Esophagus muscularis mucosa (tissue), 4 donors: ENCODE measurements at regions not wholly inside any gene's neighbourhood (a gene's known extent, or its start where the extent isn't known, plus 50 kb on each side); places are given as distances from the start of the nearest gene placed in this dataset.

ENCODE experiments used
- DNase-seq: peaks from one replicate; pipeline ENCODE4 v3.0.0-alpha.2; 2017; ENCODE audit errors: extremely low spot score
- H3K27ac ChIP-seq, 4 donors: fragments of 200-600 bp; sonication (generic); replicated peaks in 1 of 4; 1 replicate in 3 of 4; 2 replicates in 1 of 4; pipeline ENCODE4 v1.5.1; 2016 to 2019; ENCODE audit warnings: mild to moderate bottlenecking in 1 of 4
- H3K27me3 ChIP-seq, 4 donors: fragments of 200-600 bp; sonication (generic); one replicate each; pipeline versions ENCODE4 v1.5.1 to v1.6.0; 2016 to 2019
- H3K36me3 ChIP-seq, 4 donors: fragments of 200-600 bp; sonication (generic); one replicate each; pipeline ENCODE4 v1.5.1; 2016 to 2019
- H3K4me1 ChIP-seq, 4 donors: fragments of 200-600 bp; sonication (generic); one replicate each; pipeline ENCODE4 v1.5.1; 2016 to 2019
- H3K4me3 ChIP-seq, 4 donors: fragments of 200-600 bp; sonication (generic); 1 replicate in 2 of 4; 2 replicates in 2 of 4; pipeline ENCODE4 v1.5.1; 2016 to 2019; ENCODE audit warnings: mild to moderate bottlenecking in 4 of 4, moderate library complexity in 1 of 4
- H3K9me3 ChIP-seq, 4 donors: fragments of 200-600 bp; sonication (generic); 1 replicate in 3 of 4; 2 replicates in 1 of 4; pipeline ENCODE4 v1.5.1; 2016 to 2019
- EP300 ChIP-seq: sonication (generic); formaldehyde crosslinking; IDR thresholded peaks from one replicate; pipeline ENCODE4 v1.6.1; 2017; ENCODE audit warnings: antibody characterized with exemption
- POLR2A ChIP-seq: fragments of 450-650 bp; IDR thresholded peaks from one replicate; pipeline ENCODE4 v1.6.1; 2017; ENCODE audit warnings: antibody characterized with exemption, moderate library complexity, mild to moderate bottlenecking, low read depth
- POLR2AphosphoS5 ChIP-seq, 2 donors: sonication (generic); formaldehyde crosslinking; IDR thresholded peaks; one replicate each; pipeline ENCODE4 v1.6.1; 2017; ENCODE audit warnings: antibody characterized with exemption in 2 of 2
- WGBS: methylation state at CpG from one replicate; pipeline ENCODE4 v1.1.5; 2018; 5-methylcytosine and 5-hydroxymethylcytosine counted together
- intact Hi-C: fragments of 100-400 bp; cut with DNase I; formaldehyde crosslinking; loops from one replicate; pipeline ENCODE4 v1.15.1; 2023
- TF ChIP-seq, protein P1 (sequence below), 3 experiments: fragments of 200-600 bp in 2 of 3; fragments of 450-650 bp in 1 of 3; sonication (generic) in 2 of 3; IDR thresholded peaks; one replicate each; pipeline ENCODE4 v1.5.1; 2017 to 2019; ENCODE audit warnings: antibody characterized with exemption in 3 of 3, mild to moderate bottlenecking in 2 of 3, moderate library complexity in 1 of 3

DNA sequence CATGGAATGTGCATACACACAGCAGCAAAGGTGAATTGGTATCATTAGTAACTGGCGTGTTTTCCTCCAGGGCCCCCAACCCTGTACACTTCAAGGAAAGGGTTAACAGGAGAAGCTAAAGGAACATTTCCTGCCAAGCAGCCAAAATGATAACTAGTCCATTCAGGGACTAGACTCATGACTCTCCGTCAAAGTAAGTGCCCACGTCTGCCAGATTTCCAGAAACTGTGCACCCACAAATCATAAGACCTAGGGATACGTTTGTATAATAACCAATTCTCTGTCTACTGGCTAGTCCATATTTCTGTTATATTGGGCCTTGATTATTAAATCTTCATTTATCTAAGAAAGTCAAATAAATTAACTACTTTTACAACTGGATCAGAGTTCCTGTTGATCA is 76.0 kb upstream of the NHSL1 start:
- intact Hi-C loops = no loop called here
- no peaks in the 10 kb centered on the region for H3K9me3 ChIP-seq
- no peaks in the 10 kb centered on the region for H3K27me3 ChIP-seq
- DNase-seq = no peak
- no peak overlapping the region for H3K27ac ChIP-seq
- no peak for TF ChIP-seq EP300
- TF ChIP-seq POLR2AphosphoS5 (IDR thresholded peaks at IDR 0.05) = no peak
- TF ChIP-seq, protein P1, sequence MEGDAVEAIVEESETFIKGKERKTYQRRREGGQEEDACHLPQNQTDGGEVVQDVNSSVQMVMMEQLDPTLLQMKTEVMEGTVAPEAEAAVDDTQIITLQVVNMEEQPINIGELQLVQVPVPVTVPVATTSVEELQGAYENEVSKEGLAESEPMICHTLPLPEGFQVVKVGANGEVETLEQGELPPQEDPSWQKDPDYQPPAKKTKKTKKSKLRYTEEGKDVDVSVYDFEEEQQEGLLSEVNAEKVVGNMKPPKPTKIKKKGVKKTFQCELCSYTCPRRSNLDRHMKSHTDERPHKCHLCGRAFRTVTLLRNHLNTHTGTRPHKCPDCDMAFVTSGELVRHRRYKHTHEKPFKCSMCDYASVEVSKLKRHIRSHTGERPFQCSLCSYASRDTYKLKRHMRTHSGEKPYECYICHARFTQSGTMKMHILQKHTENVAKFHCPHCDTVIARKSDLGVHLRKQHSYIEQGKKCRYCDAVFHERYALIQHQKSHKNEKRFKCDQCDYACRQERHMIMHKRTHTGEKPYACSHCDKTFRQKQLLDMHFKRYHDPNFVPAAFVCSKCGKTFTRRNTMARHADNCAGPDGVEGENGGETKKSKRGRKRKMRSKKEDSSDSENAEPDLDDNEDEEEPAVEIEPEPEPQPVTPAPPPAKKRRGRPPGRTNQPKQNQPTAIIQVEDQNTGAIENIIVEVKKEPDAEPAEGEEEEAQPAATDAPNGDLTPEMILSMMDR (IDR thresholded peaks at IDR 0.05) = no peak
- TF ChIP-seq POLR2A = no peak
- H3K4me3 ChIP-seq = no peak overlapping the region
- WGBS = 89% methylated on average over 4 of the region's 4 CpGs
- H3K36me3 ChIP-seq = no peaks in the 10 kb centered on the region
- peaks cover 3 to 26% (median 15%) of the 10 kb centered on the region in 4 donors for H3K4me1 ChIP-seq

DNA sequence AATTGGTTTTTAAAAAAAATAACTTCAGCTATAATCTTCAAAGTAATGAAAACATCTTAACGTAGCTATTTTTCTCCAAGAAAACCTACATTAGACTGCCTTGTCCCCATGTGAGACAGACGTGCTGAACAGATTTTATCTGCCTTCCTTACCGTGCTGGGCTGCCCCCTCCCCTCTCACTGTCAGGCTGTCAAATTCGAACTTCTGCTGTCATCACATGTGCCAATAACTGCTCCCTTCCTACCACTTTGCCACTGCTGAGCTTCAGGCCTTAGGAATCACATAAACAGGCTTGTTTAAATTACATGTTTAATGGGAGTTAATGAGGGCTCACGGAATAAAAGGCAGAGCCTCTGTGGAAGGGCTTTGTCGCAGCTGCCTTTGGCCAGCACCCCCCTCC is 77.0 kb upstream of the NHSL1 start:
- Histone ChIP-seq H3K27ac (no peak overlapping the region), H3K9me3 (no peaks in the 10 kb centered on the region), H3K27me3 (no peaks in the 10 kb centered on the region), H3K4me3 (no peak overlapping the region), H3K4me1 (peaks cover 3 to 17% (median 11%) of the 10 kb centered on the region in 4 donors), H3K36me3 (no peaks in the 10 kb centered on the region)
- no peak for DNase-seq
- 84% methylated on average over 6 of the region's 6 CpGs for WGBS
- intact Hi-C loops = no loop called here
- TF ChIP-seq, protein P1 (IDR thresholded peaks at IDR 0.05) = no peak
- TF ChIP-seq EP300 (no peak), POLR2A (no peak), POLR2AphosphoS5 (IDR thresholded peaks at IDR 0.05) (no peak)

DNA sequence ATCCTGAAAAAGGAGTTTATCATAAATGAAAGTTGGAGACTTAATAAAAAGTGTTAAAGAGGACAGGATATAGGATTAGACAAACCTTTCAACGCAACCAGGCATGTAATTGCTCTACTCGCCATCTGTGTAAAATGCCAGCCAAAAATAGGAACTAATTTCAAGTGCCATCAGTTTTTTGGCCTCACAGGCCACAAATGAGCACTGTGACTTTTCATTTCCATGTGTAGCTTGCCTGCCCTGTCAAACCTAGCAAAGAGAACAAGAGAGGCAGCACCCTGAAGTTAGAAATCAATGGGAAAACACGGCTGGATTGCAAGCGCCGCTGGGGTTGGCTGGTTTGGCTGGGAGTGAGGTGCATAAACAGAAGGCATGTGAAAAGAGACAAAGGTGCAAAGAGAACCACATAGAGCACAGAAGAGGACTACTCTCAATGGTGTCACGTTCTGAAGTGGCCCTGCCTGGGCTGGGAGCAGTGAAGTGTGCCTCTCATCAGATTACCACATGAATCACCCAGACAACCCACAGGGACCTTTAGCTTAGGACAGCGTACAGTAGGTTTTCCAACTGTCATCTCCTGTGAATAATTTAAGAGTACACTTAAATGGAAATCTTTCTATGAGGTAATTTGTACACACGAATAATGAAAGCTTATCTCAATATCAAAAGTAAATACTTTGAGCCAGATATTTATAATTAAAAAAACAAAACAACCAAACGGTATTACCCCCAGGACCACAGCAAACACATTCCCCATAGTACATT is 78.0 kb upstream of the NHSL1 start:
- Histone ChIP-seq H3K9me3 (no peaks in the 10 kb centered on the region), H3K4me3 (no peak overlapping the region), H3K4me1 (peaks cover 0 to 7% (median 4%) of the 10 kb centered on the region in 4 donors), H3K27me3 (no peaks in the 10 kb centered on the region), H3K36me3 (no peaks in the 10 kb centered on the region), H3K27ac (no peak overlapping the region)
- 89% methylated on average over 9 of the region's 9 CpGs for WGBS
- no peak for TF ChIP-seq EP300
- TF ChIP-seq, protein P1 (IDR thresholded peaks at IDR 0.05) = no peak
- no peak for TF ChIP-seq POLR2AphosphoS5 (IDR thresholded peaks at IDR 0.05)
- TF ChIP-seq POLR2A = no peak
- no peak for DNase-seq
- intact Hi-C loops = no loop called here

DNA sequence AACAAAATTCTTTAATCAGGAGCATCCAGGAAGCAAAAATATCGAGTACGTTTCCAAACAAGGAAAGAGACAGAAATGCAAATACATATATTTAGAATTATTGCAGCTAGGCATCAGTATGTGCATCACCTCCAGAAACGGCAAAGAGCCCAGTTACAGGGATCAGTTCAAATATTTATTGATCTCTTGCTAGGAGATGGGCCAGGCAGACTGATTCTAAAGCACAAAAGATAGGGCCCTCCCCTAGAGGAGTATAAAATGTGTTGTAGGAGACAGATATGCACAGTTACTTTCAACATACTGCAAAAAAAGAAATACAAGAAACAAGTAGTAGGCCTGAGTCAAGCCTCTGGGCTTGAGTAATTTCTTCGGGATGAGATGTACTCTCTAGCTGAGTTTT is 80.7 kb upstream of the NHSL1 start:
- Histone ChIP-seq H3K9me3 (no peaks in the 10 kb centered on the region), H3K4me1 (peaks cover 0 to 3% (median 0%) of the 10 kb centered on the region in 4 donors), H3K27me3 (no peaks in the 10 kb centered on the region), H3K27ac (no peak overlapping the region), H3K36me3 (no peaks in the 10 kb centered on the region), H3K4me3 (no peak overlapping the region)
- DNase-seq = no peak
- intact Hi-C loops = no loop called here
- TF ChIP-seq EP300 (no peak), POLR2A (no peak), POLR2AphosphoS5 (IDR thresholded peaks at IDR 0.05) (no peak)
- TF ChIP-seq, protein P1 (IDR thresholded peaks at IDR 0.05) = no peak
- 85% methylated on average over 4 of the region's 4 CpGs for WGBS

DNA sequence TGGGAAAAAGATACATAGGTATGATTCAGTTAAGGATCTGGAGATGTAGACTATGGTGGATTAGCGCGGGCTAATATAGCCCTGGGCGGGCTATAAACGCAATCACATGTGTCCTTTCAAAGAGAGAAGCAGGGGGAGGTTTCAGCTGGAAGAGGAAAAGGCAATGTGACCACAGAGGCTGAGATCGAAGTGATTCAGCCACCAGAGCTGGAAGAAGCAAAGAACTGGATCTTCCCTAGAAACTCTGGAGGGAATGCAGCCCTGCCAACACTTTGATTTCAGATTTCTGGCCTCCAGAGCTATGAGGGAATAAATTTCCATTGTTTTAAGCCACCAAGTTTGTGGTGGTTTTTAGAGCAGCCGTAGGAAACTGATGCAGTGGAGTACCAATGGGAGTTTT is 81.5 kb upstream of the NHSL1 start:
- Histone ChIP-seq H3K4me1 (peaks cover 0 to 3% (median 0%) of the 10 kb centered on the region in 4 donors), H3K36me3 (no peaks in the 10 kb centered on the region), H3K27ac (no peak overlapping the region), H3K4me3 (no peak overlapping the region), H3K27me3 (no peaks in the 10 kb centered on the region), H3K9me3 (no peaks in the 10 kb centered on the region)
- DNase-seq = no peak
- intact Hi-C loops = no loop called here
- WGBS = 79% methylated on average over 6 of the region's 6 CpGs
- TF ChIP-seq EP300 (no peak), POLR2A (no peak), POLR2AphosphoS5 (IDR thresholded peaks at IDR 0.05) (no peak)
- TF ChIP-seq, protein P1 (IDR thresholded peaks at IDR 0.05) = no peak
